Mesenchymal stem cell (in vitro differentiated cells and primary cell): ENCODE measurements at regions not wholly inside any gene's neighbourhood (a gene's known extent, or its start where the extent isn't known, plus 50 kb on each side); places are given as distances from the start of the nearest gene placed in this dataset.

Experiments
- DNase-seq: peaks from one replicate; pipeline ENCODE4 v3.0.0-alpha.2; 2013
- H2AFZ ChIP-seq: one replicate; pipeline ENCODE4 v1.6.1; 2013; ENCODE audit warnings: low read depth, mild to moderate bottlenecking, control low read depth, inconsistent platforms, low read length, moderate library complexity
- H2AK5ac ChIP-seq: 2 replicates; pipeline ENCODE4 v1.6.1; 2013; ENCODE audit warnings: low read length, moderate library complexity, mild to moderate bottlenecking, inconsistent platforms; ENCODE audit not compliant: severe bottlenecking
- H2BK120ac ChIP-seq: one replicate; pipeline ENCODE4 v1.6.1; 2013; ENCODE audit warnings: low read depth, mild to moderate bottlenecking, inconsistent platforms, low read length, moderate library complexity
- H2BK12ac ChIP-seq, 2 experiments: one replicate each; pipeline ENCODE4 v1.6.1; 2013; ENCODE audit warnings: inconsistent platforms in 2 of 2, low read length in 2 of 2, mild to moderate bottlenecking in 2 of 2, moderate library complexity in 2 of 2, control low read depth in 1 of 2
- H2BK15ac ChIP-seq: one replicate; pipeline ENCODE4 v1.6.1; 2013; ENCODE audit warnings: mild to moderate bottlenecking, low read depth, inconsistent platforms; ENCODE audit not compliant: poor library complexity, severe bottlenecking
- H2BK5ac ChIP-seq: 2 replicates; pipeline ENCODE4 v1.6.1; 2013; ENCODE audit warnings: low read depth, mild to moderate bottlenecking, low read length, control low read depth, inconsistent platforms; ENCODE audit not compliant: poor library complexity, severe bottlenecking
- H3K14ac ChIP-seq, 2 experiments: one replicate each; pipeline ENCODE4 v1.6.1; 2013; ENCODE audit warnings: inconsistent platforms in 2 of 2, low read length in 2 of 2, control low read depth in 1 of 2, mild to moderate bottlenecking in 1 of 2, moderate library complexity in 1 of 2
- H3K18ac ChIP-seq, 2 experiments: one replicate each; pipeline ENCODE4 v1.6.1; 2013; ENCODE audit warnings: inconsistent platforms in 2 of 2, low read length in 2 of 2, control low read depth in 1 of 2, low read depth in 1 of 2, mild to moderate bottlenecking in 1 of 2
- H3K23ac ChIP-seq, 2 experiments: one replicate each; pipeline ENCODE4 v1.6.1; 2013; ENCODE audit warnings: inconsistent platforms in 2 of 2, low read length in 2 of 2, mild to moderate bottlenecking in 2 of 2, moderate library complexity in 2 of 2, control low read depth in 1 of 2
- H3K27ac ChIP-seq: 2 replicates; pipeline ENCODE4 v1.5.1; 2013; ENCODE audit warnings: mild to moderate bottlenecking, moderate library complexity, low read length, control low read depth, inconsistent platforms; ENCODE audit not compliant: poor library complexity, severe bottlenecking
- H3K27me3 ChIP-seq, 2 experiments: 2 replicates each; pipeline versions ENCODE4 v1.6.1 to v1.7.0; 2013; ENCODE audit warnings: low read length in 2 of 2, mild to moderate bottlenecking in 2 of 2, moderate library complexity in 2 of 2, control low read depth in 1 of 2, inconsistent platforms in 1 of 2; ENCODE audit not compliant: control insufficient read depth in 1 of 2, insufficient read depth in 1 of 2
- H3K36me3 ChIP-seq, 2 experiments: 2 replicates each; pipeline versions ENCODE4 v1.6.1 to v1.7.0; 2013; ENCODE audit warnings: low read length in 2 of 2, control low read depth in 1 of 2, inconsistent platforms in 1 of 2, low read depth in 1 of 2, mild to moderate bottlenecking in 1 of 2; ENCODE audit not compliant: insufficient read depth in 2 of 2, control insufficient read depth in 1 of 2
- H3K4ac ChIP-seq, 2 experiments: one replicate each; pipeline ENCODE4 v1.6.1; 2013; ENCODE audit warnings: inconsistent platforms in 2 of 2, low read length in 2 of 2, mild to moderate bottlenecking in 2 of 2, moderate library complexity in 2 of 2, control low read depth in 1 of 2, low read depth in 1 of 2
- H3K4me1 ChIP-seq: 2 replicates; pipeline ENCODE4 v1.6.1; 2013; ENCODE audit warnings: low read depth, low read length, control low read depth; ENCODE audit not compliant: control insufficient read depth, insufficient read depth
- H3K4me2 ChIP-seq: 2 replicates; pipeline ENCODE4 v1.6.1; 2013; ENCODE audit warnings: low read length, mild to moderate bottlenecking, inconsistent platforms; ENCODE audit not compliant: poor library complexity, severe bottlenecking
- H3K4me3 ChIP-seq, 2 experiments: 2 replicates each; pipeline versions ENCODE4 v1.5.1 to v1.7.0; 2013; ENCODE audit warnings: low read length in 2 of 2, mild to moderate bottlenecking in 2 of 2, control low read depth in 1 of 2, low read depth in 1 of 2; ENCODE audit not compliant: insufficient read depth in 1 of 2
- H3K79me1 ChIP-seq: replicated peaks from 2 replicates; pipeline ENCODE4 v1.6.1; 2013; ENCODE audit warnings: mild to moderate bottlenecking, control low read depth, low read length, inconsistent platforms; ENCODE audit not compliant: poor library complexity, severe bottlenecking
- H3K9ac ChIP-seq: 2 replicates; pipeline ENCODE4 v1.7.0; 2013; ENCODE audit warnings: mild to moderate bottlenecking, low read length, moderate library complexity
- H3K9me3 ChIP-seq: 2 replicates; pipeline ENCODE4 v1.7.0; 2013; ENCODE audit warnings: mild to moderate bottlenecking, low read length; ENCODE audit not compliant: control insufficient read depth
- H4K8ac ChIP-seq: one replicate; pipeline ENCODE4 v1.6.1; 2013; ENCODE audit warnings: inconsistent platforms, mild to moderate bottlenecking, low read length, moderate library complexity
- H4K91ac ChIP-seq: one replicate; pipeline ENCODE4 v1.6.1; 2013; ENCODE audit warnings: mild to moderate bottlenecking, low read length, inconsistent platforms
- WGBS: methylation state at CpG from one replicate; pipeline ENCODE4 v1.1.7; 2013; ENCODE audit warnings: mixed read lengths; 5-methylcytosine and 5-hydroxymethylcytosine counted together

DNA sequence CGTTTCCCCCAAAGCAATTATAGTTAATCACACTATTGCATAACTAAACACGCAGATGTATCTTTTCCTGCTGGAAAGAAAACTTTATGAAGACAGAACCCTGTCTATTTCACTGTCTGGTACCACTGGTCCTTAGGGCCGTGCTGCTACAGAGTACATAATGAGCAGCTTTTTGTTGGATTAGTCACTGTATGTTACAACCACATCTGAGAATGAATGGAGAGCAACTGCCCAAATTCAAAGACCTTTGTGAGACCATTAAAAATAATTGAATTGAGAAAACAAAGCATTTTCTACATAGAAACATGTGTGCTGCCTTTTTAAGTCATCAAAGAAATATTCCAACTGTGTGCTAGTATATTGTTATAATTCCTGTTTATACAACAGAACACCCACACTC is 111.3 kb upstream of the SORCS1 start:
- H3K4ac ChIP-seq, result no peak overlapping the region
- H3K79me1 ChIP-seq, result no peaks in the 10 kb centered on the region
- no peak overlapping the region for H3K9ac ChIP-seq
- H2BK12ac ChIP-seq, result no peak overlapping the region
- H3K23ac ChIP-seq, result no peak overlapping the region
- no peak overlapping the region for H3K27ac ChIP-seq
- H2AK5ac ChIP-seq, result no peak overlapping the region
- no peak overlapping the region for H2BK5ac ChIP-seq
- WGBS, result 70% methylated on average over 3 of the region's 3 CpGs
- no peak overlapping the region for H4K8ac ChIP-seq
- H3K9me3 ChIP-seq, result no peaks in the 10 kb centered on the region
- no peak overlapping the region for H3K14ac ChIP-seq
- H3K4me2 ChIP-seq, result no peak overlapping the region
- no peaks in the 10 kb centered on the region for H3K36me3 ChIP-seq
- no peak overlapping the region for H3K4me3 ChIP-seq
- H2AFZ ChIP-seq, result no peak overlapping the region
- no peak overlapping the region for H2BK15ac ChIP-seq
- no peak overlapping the region for H2BK120ac ChIP-seq
- no peak for DNase-seq
- no peaks in the 10 kb centered on the region for H3K27me3 ChIP-seq
- H3K4me1 ChIP-seq, result no peaks in the 10 kb centered on the region
- no peak overlapping the region for H4K91ac ChIP-seq
- no peak overlapping the region for H3K18ac ChIP-seq

DNA sequence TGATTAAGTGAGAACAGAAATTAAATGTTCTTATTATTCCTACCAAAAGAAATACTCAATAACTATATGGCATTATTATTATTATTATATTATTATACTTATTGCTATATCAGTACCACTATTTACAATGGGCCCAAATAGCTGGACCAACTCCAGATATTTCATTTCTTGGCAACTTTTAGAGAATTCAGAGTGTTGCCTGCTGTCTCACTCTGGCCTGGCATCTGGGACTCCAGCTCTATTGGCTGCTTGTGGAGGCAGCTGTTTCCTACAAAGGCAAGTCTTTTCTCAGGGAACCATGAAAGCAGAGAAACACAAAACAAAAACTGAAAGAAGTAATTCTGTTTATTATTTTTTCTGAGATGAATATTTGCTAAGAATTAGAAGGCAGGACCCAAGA is 105.1 kb upstream of the SORCS1 start:
- Histone ChIP-seq H3K18ac (no peak overlapping the region), H3K9ac (no peak overlapping the region), H3K4ac (no peak overlapping the region), H3K36me3 (no peaks in the 10 kb centered on the region), H3K4me3 (no peak overlapping the region), H3K27me3 (no peaks in the 10 kb centered on the region), H3K14ac (no peak overlapping the region), H3K9me3 (no peaks in the 10 kb centered on the region), H3K79me1 (no peaks in the 10 kb centered on the region), H4K8ac (no peak overlapping the region), H3K23ac (no peak overlapping the region), H2AK5ac (no peak overlapping the region), H2BK5ac (no peak overlapping the region), H2BK12ac (no peak overlapping the region), H3K27ac (no peak overlapping the region), H2AFZ (no peak overlapping the region), H3K4me2 (no peak overlapping the region), H2BK120ac (no peak overlapping the region), H4K91ac (no peak overlapping the region), H2BK15ac (no peak overlapping the region), H3K4me1 (no peaks in the 10 kb centered on the region)
- no peak for DNase-seq

DNA sequence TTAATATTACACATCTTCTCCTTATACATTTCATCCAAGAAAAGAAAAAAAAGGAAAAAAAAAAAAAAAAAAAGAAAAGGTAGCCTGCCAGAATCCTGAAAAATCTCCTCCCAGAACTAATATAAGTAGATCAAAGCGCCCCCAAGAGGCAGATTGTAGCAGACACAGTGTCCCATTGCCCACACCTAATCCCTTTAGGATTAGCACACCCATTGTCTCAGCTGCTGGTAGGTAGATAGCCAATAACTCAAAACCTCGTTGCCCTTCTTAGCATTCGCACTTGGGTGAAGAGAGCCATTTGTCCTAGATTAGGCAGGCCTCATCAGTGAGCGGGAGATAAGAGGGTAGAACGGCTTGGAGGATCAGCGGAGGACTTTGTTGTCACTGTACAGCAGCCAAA is 100.2 kb upstream of the SORCS1 start:
- Histone ChIP-seq H3K27ac (no peak overlapping the region), H3K9me3 (peaks cover 8% of the 10 kb centered on the region), H3K4me1 (no peaks in the 10 kb centered on the region), H3K27me3 (no peaks in the 10 kb centered on the region), H4K8ac (no peak overlapping the region), H2BK120ac (no peak overlapping the region), H3K36me3 (no peaks in the 10 kb centered on the region), H3K9ac (no peak overlapping the region), H2AFZ (no peak overlapping the region), H3K4me3 (no peak overlapping the region), H2BK12ac (no peak overlapping the region), H3K23ac (no peak overlapping the region), H4K91ac (no peak overlapping the region), H3K4ac (no peak overlapping the region), H3K14ac (no peak overlapping the region), H2BK5ac (no peak overlapping the region), H2BK15ac (no peak overlapping the region), H2AK5ac (no peak overlapping the region), H3K4me2 (no peak overlapping the region), H3K79me1 (no peaks in the 10 kb centered on the region), H3K18ac (no peak overlapping the region)
- no peak for DNase-seq
- WGBS, result 24% methylated on average over 6 of the region's 6 CpGs

DNA sequence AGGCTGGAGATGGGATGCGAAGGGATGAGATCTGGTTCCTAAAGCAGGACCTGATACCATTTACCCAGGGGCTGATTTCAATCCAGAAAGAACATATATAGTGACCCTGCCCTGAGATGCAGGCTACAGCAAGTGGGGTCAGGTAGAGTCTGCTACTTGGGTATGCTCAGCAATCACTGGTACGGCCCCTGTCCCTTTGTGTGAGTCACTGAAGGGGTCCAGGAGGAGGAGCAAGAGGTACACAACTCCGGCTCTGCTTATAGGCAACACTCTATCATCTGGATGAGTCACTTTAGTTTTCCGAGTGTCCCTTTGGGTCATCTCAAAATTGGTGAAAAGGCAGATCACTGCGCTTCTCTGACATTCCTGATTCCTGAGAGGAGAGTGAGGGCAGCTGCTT is 79.6 kb upstream of the SORCS1 start:
- Histone ChIP-seq H3K14ac (no peak overlapping the region), H3K9me3 (no peaks in the 10 kb centered on the region), H4K91ac (no peak overlapping the region), H3K36me3 (no peaks in the 10 kb centered on the region), H2AFZ (no peak overlapping the region), H3K27ac (no peak overlapping the region), H3K79me1 (no peaks in the 10 kb centered on the region), H3K4ac (no peak overlapping the region), H3K4me1 (no peaks in the 10 kb centered on the region), H3K23ac (no peak overlapping the region), H2BK5ac (no peak overlapping the region), H3K4me3 (no peak overlapping the region), H2BK15ac (no peak overlapping the region), H2BK12ac (no peak overlapping the region), H2AK5ac (no peak overlapping the region), H3K18ac (no peak overlapping the region), H2BK120ac (no peak overlapping the region), H3K9ac (no peak overlapping the region), H4K8ac (no peak overlapping the region), H3K27me3 (no peaks in the 10 kb centered on the region), H3K4me2 (no peak overlapping the region)
- 73% methylated on average over 4 of the region's 5 CpGs for WGBS
- DNase-seq, result no peak
